H9 (cell line): ENCODE measurements at regions not wholly inside any gene's neighbourhood (a gene's known extent, or its start where the extent isn't known, plus 50 kb on each side); places are given as distances from the start of the nearest gene placed in this dataset.

Experiments
- DNase-seq: peaks from one replicate; pipeline ENCODE4 v3.0.0-alpha.2; 2017
- H2AFZ ChIP-seq: one replicate; pipeline ENCODE4 v1.6.1; 2013; ENCODE audit warnings: mild to moderate bottlenecking, low read length, control low read depth, moderate library complexity
- H2AK5ac ChIP-seq: 2 replicates; pipeline ENCODE4 v1.6.1; 2013; ENCODE audit warnings: low read length, control low read depth, mixed read lengths; ENCODE audit not compliant: insufficient read length
- H2BK120ac ChIP-seq: one replicate; pipeline ENCODE4 v1.6.1; 2013; ENCODE audit warnings: low read depth, mild to moderate bottlenecking, low read length, control low read depth, inconsistent platforms; ENCODE audit not compliant: poor library complexity, severe bottlenecking
- H2BK12ac ChIP-seq: 2 replicates; pipeline ENCODE4 v1.6.1; 2013; ENCODE audit warnings: low read length, control low read depth, mixed read lengths, low read depth; ENCODE audit not compliant: insufficient read length
- H2BK15ac ChIP-seq: 2 replicates; pipeline ENCODE4 v1.6.1; 2013; ENCODE audit warnings: low read depth, low read length, control low read depth
- H2BK20ac ChIP-seq: one replicate; pipeline ENCODE4 v1.6.1; 2013; ENCODE audit warnings: low read depth, mild to moderate bottlenecking, low read length, control low read depth, inconsistent platforms; ENCODE audit not compliant: poor library complexity, severe bottlenecking
- H2BK5ac ChIP-seq: 2 replicates; pipeline ENCODE4 v1.6.1; 2013; ENCODE audit warnings: low read length, control low read depth, mixed read lengths; ENCODE audit not compliant: insufficient read length
- H3K14ac ChIP-seq: 2 replicates; pipeline ENCODE4 v1.6.1; 2013; ENCODE audit warnings: low read length, control low read depth; ENCODE audit not compliant: insufficient read depth
- H3K18ac ChIP-seq: 2 replicates; pipeline ENCODE4 v1.6.1; 2013; ENCODE audit warnings: low read depth, mild to moderate bottlenecking, mixed read lengths, low read length, control low read depth; ENCODE audit not compliant: insufficient read length
- H3K23ac ChIP-seq: 2 replicates; pipeline ENCODE4 v1.6.1; 2013; ENCODE audit warnings: low read length, control low read depth, mixed read lengths, low read depth; ENCODE audit not compliant: insufficient read length
- H3K23me2 ChIP-seq: 2 replicates; pipeline ENCODE4 v1.6.1; 2013; ENCODE audit warnings: low read depth, mild to moderate bottlenecking, mixed read lengths, low read length, control low read depth; ENCODE audit not compliant: insufficient read length, poor library complexity, severe bottlenecking
- H3K27ac ChIP-seq: 2 replicates; pipeline ENCODE4 v1.5.1; 2013; ENCODE audit warnings: low read length, control low read depth, mixed read lengths, low read depth; ENCODE audit not compliant: insufficient read length
- H3K27me3 ChIP-seq: 2 replicates; pipeline ENCODE4 v1.6.1; 2013; ENCODE audit warnings: low read length, control low read depth, inconsistent platforms; ENCODE audit not compliant: insufficient read depth
- H3K4ac ChIP-seq: 2 replicates; pipeline ENCODE4 v1.6.1; 2013; ENCODE audit warnings: low read depth, mild to moderate bottlenecking, control low read depth, inconsistent platforms, low read length, moderate library complexity
- H3K4me1 ChIP-seq: 2 replicates; pipeline ENCODE4 v1.6.1; 2013; ENCODE audit warnings: low read length, control low read depth, inconsistent platforms; ENCODE audit not compliant: insufficient read depth
- H3K4me2 ChIP-seq: 2 replicates; pipeline ENCODE4 v1.6.1; 2013; ENCODE audit warnings: low read length, control low read depth, mixed read lengths; ENCODE audit not compliant: insufficient read length, insufficient read depth
- H3K56ac ChIP-seq: 2 replicates; pipeline ENCODE4 v1.6.1; 2013; ENCODE audit warnings: low read depth, mild to moderate bottlenecking, mixed read lengths, low read length, control low read depth; ENCODE audit not compliant: insufficient read length
- H3K79me1 ChIP-seq: 2 replicates; pipeline ENCODE4 v1.6.1; 2013; ENCODE audit warnings: low read depth, mild to moderate bottlenecking, moderate library complexity, low read length, control low read depth, inconsistent platforms; ENCODE audit not compliant: insufficient read depth, poor library complexity, severe bottlenecking
- H3K79me2 ChIP-seq: 2 replicates; pipeline ENCODE4 v1.6.1; 2013; ENCODE audit warnings: low read length, control low read depth, inconsistent platforms; ENCODE audit not compliant: insufficient read depth
- H3K9ac ChIP-seq: 2 replicates; pipeline ENCODE4 v1.6.1; 2013; ENCODE audit warnings: low read length, control low read depth, mixed read lengths; ENCODE audit not compliant: insufficient read length; ENCODE audit errors: extremely low read depth
- H3K9me3 ChIP-seq: one replicate; pipeline ENCODE4 v1.6.1; 2013; ENCODE audit warnings: low read depth, low read length, inconsistent platforms; ENCODE audit not compliant: control insufficient read depth
- H3T11ph ChIP-seq: one replicate; pipeline ENCODE4 v1.6.1; 2013; ENCODE audit warnings: mild to moderate bottlenecking, low read length, control low read depth, inconsistent platforms
- H4K20me1 ChIP-seq: one replicate; pipeline ENCODE4 v1.6.1; 2013; ENCODE audit not compliant: control insufficient read depth, insufficient read length, insufficient read depth
- H4K5ac ChIP-seq: 2 replicates; pipeline ENCODE4 v1.6.1; 2013; ENCODE audit warnings: low read depth, mild to moderate bottlenecking, mixed read lengths, low read length, control low read depth; ENCODE audit not compliant: insufficient read length
- H4K8ac ChIP-seq: replicated peaks from 2 replicates; pipeline ENCODE4 v1.6.1; 2013; ENCODE audit warnings: low read length, control low read depth, mixed read lengths, low read depth; ENCODE audit not compliant: insufficient read length
- H4K91ac ChIP-seq: 2 replicates; pipeline ENCODE4 v1.6.1; 2013; ENCODE audit warnings: low read depth, mild to moderate bottlenecking, moderate library complexity, mixed read lengths, low read length, control low read depth; ENCODE audit not compliant: insufficient read length
- H3K27ac Mint-ChIP-seq, 3 experiments: 2 replicates in 2 of 3; 3 replicates in 1 of 3; pipeline ENCODE4 v1.8.0; 2020 to 2021; ENCODE audit warnings: mixed read lengths in 3 of 3, mild to moderate bottlenecking in 1 of 3, moderate library complexity in 1 of 3
- H3K27me3 Mint-ChIP-seq: 2 replicates; pipeline ENCODE4 v1.8.0; 2021; ENCODE audit warnings: low read depth, mild to moderate bottlenecking, moderate library complexity, mixed read lengths
- H3K36me3 Mint-ChIP-seq, 3 experiments: 2 replicates in 2 of 3; 3 replicates in 1 of 3; pipeline ENCODE4 v1.8.0; 2020 to 2021; ENCODE audit warnings: low read depth in 3 of 3, mixed read lengths in 3 of 3; ENCODE audit not compliant: insufficient read depth in 1 of 3
- H3K4me1 Mint-ChIP-seq, 2 experiments: 2 replicates each; pipeline ENCODE4 v1.8.0; 2020; ENCODE audit warnings: mixed read lengths in 2 of 2
- H3K4me3 Mint-ChIP-seq, 2 experiments: 2 replicates in 1 of 2; 3 replicates in 1 of 2; pipeline ENCODE4 v1.8.0; 2020 to 2021; ENCODE audit warnings: mild to moderate bottlenecking in 2 of 2, mixed read lengths in 2 of 2, moderate library complexity in 1 of 2
- H3K9me3 Mint-ChIP-seq, 2 experiments: 2 replicates in 1 of 2; 3 replicates in 1 of 2; pipeline ENCODE4 v1.8.0; 2020; ENCODE audit warnings: mild to moderate bottlenecking in 2 of 2, mixed read lengths in 2 of 2, moderate library complexity in 1 of 2
- CTCF ChIP-seq: fragments of 200-600 bp; sonication (generic); conservative IDR thresholded peaks from 3 replicates; pipeline ENCODE4 v1.8.0; 2021; ENCODE audit warnings: antibody characterized with exemption, mild to moderate bottlenecking
- WGBS: extraction: QIAGEN DNeasy Blood & Tissue Kit; methylation state at CpG from one replicate; pipeline ENCODE4 v1.1.7; 2013; ENCODE audit warnings: missing lambda C conversion rate, low lambda C conversion rate, mixed read lengths; ENCODE audit not compliant: insufficient read length; ENCODE audit errors: extremely low coverage; 5-methylcytosine and 5-hydroxymethylcytosine counted together

GRCh38 chr6:109314313-109314712 lies 68.0 kb downstream of the CD164 start:
- H4K8ac ChIP-seq, result no peak overlapping the region
- no peak overlapping the region for H3K4me3 Mint-ChIP-seq
- H4K5ac ChIP-seq, result no peak overlapping the region
- no peak overlapping the region for H4K91ac ChIP-seq
- no peaks in the 10 kb centered on the region for H3K36me3 Mint-ChIP-seq
- no peak overlapping the region for H3K23ac ChIP-seq
- H3K79me2 ChIP-seq, result no peaks in the 10 kb centered on the region
- WGBS, result no CpG with 5 or more reads among the region's 12 CpGs
- no peak overlapping the region for H3K27ac ChIP-seq
- no peak overlapping the region for H2AFZ ChIP-seq
- H2BK12ac ChIP-seq, result no peak overlapping the region
- no peak overlapping the region for H2BK15ac ChIP-seq
- no peak overlapping the region for H3K56ac ChIP-seq
- H3K27me3 Mint-ChIP-seq, result no peaks in the 10 kb centered on the region; the same call in 1 of the 2 replicates
- no peaks in the 10 kb centered on the region for H4K20me1 ChIP-seq
- H3K4me1 ChIP-seq, result no peaks in the 10 kb centered on the region
- TF ChIP-seq CTCF, result no peak
- no peaks in the 10 kb centered on the region for H3K79me1 ChIP-seq
- no peaks in the 10 kb centered on the region for H3K9me3 ChIP-seq
- H2BK20ac ChIP-seq, result no peak overlapping the region
- H2AK5ac ChIP-seq, result no peak overlapping the region
- no peak overlapping the region for H3K4me2 ChIP-seq
- H3K4ac ChIP-seq, result no peak overlapping the region
- no peaks in the 10 kb centered on the region for H3K23me2 ChIP-seq
- H2BK5ac ChIP-seq, result no peak overlapping the region
- H3K27ac Mint-ChIP-seq, result no peak overlapping the region
- no peaks in the 10 kb centered on the region for H3K27me3 ChIP-seq
- H3K14ac ChIP-seq, result no peak overlapping the region
- H3T11ph ChIP-seq, result no peak overlapping the region
- H3K4me1 Mint-ChIP-seq, result peaks cover 0 to 9% of the 10 kb centered on the region in 2 experiments; a peak in 2 of 4 replicates
- H3K18ac ChIP-seq, result no peak overlapping the region
- no peak for DNase-seq
- no peaks in the 10 kb centered on the region for H3K9me3 Mint-ChIP-seq
- H2BK120ac ChIP-seq, result no peak overlapping the region
- H3K9ac ChIP-seq, result no peak overlapping the region
